Adipocyte (in vitro differentiated cells): ENCODE measurements at regions not wholly inside any gene's neighbourhood (a gene's known extent, or its start where the extent isn't known, plus 50 kb on each side); places are given as distances from the start of the nearest gene placed in this dataset.

Experiments
- DNase-seq: peaks from one replicate; pipeline ENCODE4 v3.0.0-alpha.2; 2015; ENCODE audit warnings: low read depth
- H3K27me3 ChIP-seq: replicated peaks from 2 replicates; pipeline ENCODE4 v1.7.0; 2013; ENCODE audit warnings: mild to moderate bottlenecking, low read length, moderate library complexity; ENCODE audit not compliant: control insufficient read depth, insufficient read depth
- H3K36me3 ChIP-seq: 2 replicates; pipeline ENCODE4 v1.7.0; 2013; ENCODE audit warnings: low read length, mild to moderate bottlenecking, moderate library complexity; ENCODE audit not compliant: control insufficient read depth, insufficient read depth, severe bottlenecking
- H3K4me1 ChIP-seq: 2 replicates; pipeline ENCODE4 v1.7.0; 2013; ENCODE audit warnings: mild to moderate bottlenecking, low read length, moderate library complexity; ENCODE audit not compliant: control insufficient read depth, insufficient read depth
- H3K4me3 ChIP-seq: 2 replicates; pipeline ENCODE4 v1.7.0; 2013; ENCODE audit warnings: mild to moderate bottlenecking, low read length, moderate library complexity
- H3K9ac ChIP-seq: 2 replicates; pipeline ENCODE4 v1.7.0; 2013; ENCODE audit warnings: mild to moderate bottlenecking, low read length, moderate library complexity
- H3K9me3 ChIP-seq: 2 replicates; pipeline ENCODE4 v1.7.0; 2013; ENCODE audit warnings: mild to moderate bottlenecking, low read length, moderate library complexity; ENCODE audit not compliant: control insufficient read depth

- H3K9me3 ChIP-seq = no peaks in the 10 kb centered on the region
- no peak overlapping the region for H3K4me3 ChIP-seq
- H3K4me1 ChIP-seq = no peaks in the 10 kb centered on the region
- H3K27me3 ChIP-seq = no peaks in the 10 kb centered on the region
- no peak for DNase-seq
- no peaks in the 10 kb centered on the region for H3K36me3 ChIP-seq
- H3K9ac ChIP-seq = no peak overlapping the region
Measured at GRCh38 chr5:89133129-89133528, 250.1 kb upstream of the MEF2C start.

- Histone ChIP-seq H3K4me1 (peaks cover 3% of the 10 kb centered on the region), H3K27me3 (no peaks in the 10 kb centered on the region), H3K4me3 (no peak overlapping the region), H3K9me3 (no peaks in the 10 kb centered on the region), H3K36me3 (no peaks in the 10 kb centered on the region), H3K9ac (no peak overlapping the region)
- no peak for DNase-seq
Measured at GRCh38 chr5:89130851-89131250, 247.9 kb upstream of the MEF2C start.

- H3K36me3 ChIP-seq = no peaks in the 10 kb centered on the region
- DNase-seq = peak; percentile 41
- H3K4me1 ChIP-seq = peaks cover 3% of the 10 kb centered on the region
- H3K9me3 ChIP-seq = no peaks in the 10 kb centered on the region
- H3K9ac ChIP-seq = no peak overlapping the region
- H3K4me3 ChIP-seq = no peak overlapping the region
- no peaks in the 10 kb centered on the region for H3K27me3 ChIP-seq
Measured at GRCh38 chr5:89129941-89130340, 247.0 kb upstream of the MEF2C start.

- Histone ChIP-seq H3K9ac (no peak overlapping the region), H3K4me1 (peaks cover 3% of the 10 kb centered on the region), H3K4me3 (no peak overlapping the region), H3K36me3 (no peaks in the 10 kb centered on the region), H3K27me3 (no peaks in the 10 kb centered on the region), H3K9me3 (no peaks in the 10 kb centered on the region)
- DNase-seq = no peak
Measured at GRCh38 chr5:89128906-89129625, 246.1 kb upstream of the MEF2C start.

GRCh38 chr5:89128092-89128491 is 245.1 kb upstream of the MEF2C start:
- H3K9ac ChIP-seq = no peak overlapping the region
- DNase-seq = no peak

GRCh38 chr5:89127191-89127590 is 244.2 kb upstream of the MEF2C start:
- Histone ChIP-seq H3K27me3 (no peaks in the 10 kb centered on the region), H3K9me3 (no peaks in the 10 kb centered on the region), H3K9ac (no peak overlapping the region), H3K36me3 (no peaks in the 10 kb centered on the region), H3K4me1 (peaks cover 3% of the 10 kb centered on the region), H3K4me3 (no peak overlapping the region)
- no peak for DNase-seq

More at GRCh38 chr5:89128092-89128491, 245.1 kb upstream of the MEF2C start:
- Histone ChIP-seq H3K36me3 (no peaks in the 10 kb centered on the region), H3K9me3 (no peaks in the 10 kb centered on the region), H3K4me1 (peaks cover 3% of the 10 kb centered on the region), H3K4me3 (no peak overlapping the region), H3K27me3 (no peaks in the 10 kb centered on the region)

- H3K9ac ChIP-seq = no peak overlapping the region
- H3K4me3 ChIP-seq = no peak overlapping the region
- no peaks in the 10 kb centered on the region for H3K36me3 ChIP-seq
- H3K4me1 ChIP-seq = peaks cover 8% of the 10 kb centered on the region
- H3K9me3 ChIP-seq = no peaks in the 10 kb centered on the region
- H3K27me3 ChIP-seq = no peaks in the 10 kb centered on the region
- no peak for DNase-seq
Measured at GRCh38 chr5:89125372-89125771, 242.4 kb upstream of the MEF2C start.

GRCh38 chr5:89123581-89123980 is 240.6 kb upstream of the MEF2C start:
- peaks cover 18% of the 10 kb centered on the region for H3K4me1 ChIP-seq
- no peaks in the 10 kb centered on the region for H3K9me3 ChIP-seq
- H3K4me3 ChIP-seq = no peak overlapping the region
- DNase-seq = no peak
- no peaks in the 10 kb centered on the region for H3K27me3 ChIP-seq
- H3K9ac ChIP-seq = no peak overlapping the region
- H3K36me3 ChIP-seq = no peaks in the 10 kb centered on the region

GRCh38 chr5:89120719-89121118 is 237.7 kb upstream of the MEF2C start:
- H3K9me3 ChIP-seq = no peaks in the 10 kb centered on the region
- peak overlapping the region; percentile 55 for H3K9ac ChIP-seq
- peaks cover 15% of the 10 kb centered on the region for H3K4me1 ChIP-seq
- peak; percentile 67 for DNase-seq
- no peaks in the 10 kb centered on the region for H3K36me3 ChIP-seq
- no peaks in the 10 kb centered on the region for H3K27me3 ChIP-seq
- H3K4me3 ChIP-seq = peak overlapping the region; percentile 49

GRCh38 chr5:89117124-89117644 is 234.2 kb upstream of the MEF2C start:
- H3K4me3 ChIP-seq = no peak overlapping the region
- no peak overlapping the region for H3K9ac ChIP-seq
- DNase-seq = peak; percentile 17
- no peaks in the 10 kb centered on the region for H3K36me3 ChIP-seq
- peaks cover 15% of the 10 kb centered on the region for H3K4me1 ChIP-seq
- no peaks in the 10 kb centered on the region for H3K27me3 ChIP-seq
- H3K9me3 ChIP-seq = no peaks in the 10 kb centered on the region

- peaks cover 3% of the 10 kb centered on the region for H3K9me3 ChIP-seq
- no peaks in the 10 kb centered on the region for H3K4me1 ChIP-seq
- DNase-seq = no peak
- no peaks in the 10 kb centered on the region for H3K27me3 ChIP-seq
- H3K4me3 ChIP-seq = no peak overlapping the region
- H3K36me3 ChIP-seq = no peaks in the 10 kb centered on the region
- no peak overlapping the region for H3K9ac ChIP-seq
Measured at GRCh38 chr5:89110916-89111646, 228.1 kb upstream of the MEF2C start.
